Kidney capillary endothelial cell (primary cell): ENCODE measurements at regions not wholly inside any gene's neighbourhood (a gene's known extent, or its start where the extent isn't known, plus 50 kb on each side); places are given as distances from the start of the nearest gene placed in this dataset.
"Not testable (repeated sequence)": the region's sequence is repeated elsewhere in the genome, so short reads cannot be mapped to it uniquely, and the experiment has no call there.

Experiments used
- DNase-seq: peaks from one replicate; pipeline ENCODE4 v3.0.0-alpha.2; 2018; ENCODE audit warnings: low spot score

DNA sequence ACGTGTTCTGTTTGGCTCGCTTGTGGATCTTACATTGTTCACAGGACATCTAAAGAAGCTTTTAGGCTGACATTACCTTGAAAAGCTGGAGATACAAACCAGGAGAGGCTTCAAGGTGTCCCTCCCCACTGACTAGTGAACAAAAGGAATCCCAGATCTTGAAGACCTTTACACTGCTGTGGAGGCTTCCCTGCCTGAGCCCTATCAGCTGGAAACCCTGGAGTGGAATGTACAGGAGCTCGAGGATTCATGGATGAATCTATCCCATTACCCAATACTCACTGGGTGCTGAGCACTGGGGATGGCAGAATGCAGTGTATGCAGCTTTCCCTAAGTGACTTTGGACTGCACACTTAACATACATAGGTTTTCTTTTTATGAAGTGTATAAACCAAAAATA is 82.3 kb upstream of the MFGE8 start:
- no peak for DNase-seq

DNA sequence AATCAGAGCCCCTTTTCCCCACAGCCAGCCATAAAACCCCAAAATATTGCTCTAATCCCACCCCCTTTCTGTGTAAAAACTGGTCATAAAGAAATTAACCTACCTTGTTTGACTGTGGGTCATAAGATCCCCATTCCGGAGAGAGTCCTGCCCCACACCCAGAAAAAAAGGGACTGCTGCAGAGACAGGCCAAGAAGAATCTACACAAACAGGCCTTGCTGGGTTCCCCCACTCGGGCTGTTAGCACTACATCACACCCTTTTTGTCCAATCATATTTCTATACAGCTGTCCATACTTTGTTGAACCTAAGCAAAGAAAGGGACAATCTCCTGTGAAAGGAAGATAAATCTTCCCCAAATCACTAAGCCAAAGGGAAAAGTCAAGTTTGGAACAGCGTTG is 84.4 kb upstream of the MFGE8 start:
- DNase-seq: no peak

DNA sequence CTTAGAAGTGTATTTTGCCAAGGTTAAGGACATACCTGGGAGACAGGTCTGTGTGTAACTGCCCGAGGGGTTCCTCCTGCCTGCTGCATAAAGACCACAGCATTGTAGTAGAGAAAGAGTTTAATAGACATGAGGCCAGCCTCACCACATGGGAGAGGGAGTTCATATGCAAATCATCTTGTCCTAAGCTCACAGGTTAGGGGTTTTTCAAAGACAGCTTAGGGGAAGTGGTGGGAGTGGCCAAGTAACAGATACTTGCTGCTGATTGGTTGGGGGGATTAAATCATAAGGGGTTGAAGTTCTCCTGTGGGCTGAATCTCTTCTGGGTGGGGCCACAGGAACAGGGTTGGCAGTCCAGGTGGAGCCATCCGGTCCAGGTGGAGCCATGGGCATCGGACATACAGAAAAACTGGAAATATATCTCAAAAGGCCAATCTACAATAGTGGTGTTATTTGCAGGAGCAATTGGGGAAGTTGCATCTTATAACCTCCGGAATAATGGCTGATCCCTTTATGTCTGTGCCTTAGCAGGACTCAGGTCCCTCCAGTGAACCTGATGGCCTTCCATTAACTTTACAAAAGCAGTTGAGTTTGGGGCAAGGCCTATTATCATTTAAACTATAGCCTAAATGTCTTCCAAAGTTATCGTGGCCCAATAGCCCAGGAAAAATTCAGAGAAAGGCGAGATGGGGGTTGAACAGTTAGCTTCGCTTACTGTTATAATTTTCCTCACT is 86.0 kb upstream of the MFGE8 start:
- DNase-seq: no peak

DNA sequence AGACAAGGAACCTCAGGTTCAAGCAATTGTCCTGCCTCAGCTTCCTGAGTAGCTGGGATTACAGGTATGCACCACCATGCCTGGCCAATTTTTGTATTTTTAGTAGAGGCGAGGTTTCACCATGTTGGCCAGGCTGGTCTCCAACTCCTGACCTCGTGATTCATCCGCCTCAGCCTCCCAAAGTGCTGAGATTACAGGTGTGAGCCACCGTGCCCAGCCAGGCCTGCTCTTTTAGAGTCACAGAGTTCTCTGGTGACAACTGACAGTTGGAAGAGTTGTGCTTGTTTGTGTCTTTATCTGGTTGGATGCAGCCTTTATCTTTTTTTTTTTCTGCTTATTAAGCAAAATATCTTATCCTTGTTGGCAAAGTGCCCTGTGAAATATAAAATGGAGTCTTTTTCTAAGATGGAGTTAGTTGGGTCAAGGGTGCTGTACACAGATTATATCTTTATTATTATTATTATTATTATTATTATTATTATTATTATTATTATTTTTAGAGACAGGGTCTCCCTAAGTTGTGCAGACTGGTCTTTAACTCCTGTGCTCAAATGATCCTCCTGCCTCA is 86.5 kb upstream of the ABHD2 start:
- DNase-seq: not testable (repeated sequence)

DNA sequence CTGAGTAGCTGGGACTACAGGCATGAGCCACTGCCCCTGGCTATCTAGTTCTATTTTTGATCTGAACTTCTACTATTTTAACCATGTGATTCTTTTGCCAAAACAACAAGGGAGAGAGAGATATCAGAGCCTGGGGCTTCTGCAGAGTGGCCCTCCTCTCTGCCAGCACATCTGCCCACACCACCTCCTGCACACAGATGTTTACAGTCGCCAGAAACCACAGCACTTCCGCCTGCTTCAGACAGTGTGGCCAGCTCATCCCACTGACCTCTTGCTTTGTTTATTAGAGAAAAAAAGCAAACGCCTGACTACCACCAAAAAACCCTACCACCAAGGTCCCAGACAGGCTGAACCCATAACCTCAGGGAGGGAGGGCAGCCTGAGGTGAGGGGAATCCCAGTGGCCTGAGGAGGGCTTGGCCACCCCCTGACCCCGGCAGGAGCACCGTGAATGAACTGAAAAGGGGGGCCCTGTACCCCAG is 85.9 kb upstream of the ABHD2 start:
- no peak for DNase-seq

DNA sequence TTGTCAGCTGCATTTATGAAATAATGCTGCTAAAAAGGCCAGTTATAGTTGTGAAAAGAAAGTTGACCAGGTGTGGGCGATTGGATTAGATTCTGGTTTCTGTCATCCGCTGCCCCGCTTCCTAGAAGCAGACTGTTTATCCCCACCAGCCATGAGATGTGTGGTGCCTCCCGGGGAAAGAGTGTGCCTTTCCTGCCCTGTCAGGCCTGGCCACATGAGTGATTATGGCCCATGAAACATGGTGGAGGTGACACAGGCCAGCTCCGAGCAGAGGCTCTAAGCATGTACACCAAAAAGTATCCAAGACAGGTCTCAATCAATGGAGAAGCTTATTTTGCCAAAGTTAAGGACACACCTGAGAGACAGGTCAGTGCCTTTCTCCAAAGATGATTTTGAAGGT is 85.4 kb upstream of the ABHD2 start:
- DNase-seq: no peak

DNA sequence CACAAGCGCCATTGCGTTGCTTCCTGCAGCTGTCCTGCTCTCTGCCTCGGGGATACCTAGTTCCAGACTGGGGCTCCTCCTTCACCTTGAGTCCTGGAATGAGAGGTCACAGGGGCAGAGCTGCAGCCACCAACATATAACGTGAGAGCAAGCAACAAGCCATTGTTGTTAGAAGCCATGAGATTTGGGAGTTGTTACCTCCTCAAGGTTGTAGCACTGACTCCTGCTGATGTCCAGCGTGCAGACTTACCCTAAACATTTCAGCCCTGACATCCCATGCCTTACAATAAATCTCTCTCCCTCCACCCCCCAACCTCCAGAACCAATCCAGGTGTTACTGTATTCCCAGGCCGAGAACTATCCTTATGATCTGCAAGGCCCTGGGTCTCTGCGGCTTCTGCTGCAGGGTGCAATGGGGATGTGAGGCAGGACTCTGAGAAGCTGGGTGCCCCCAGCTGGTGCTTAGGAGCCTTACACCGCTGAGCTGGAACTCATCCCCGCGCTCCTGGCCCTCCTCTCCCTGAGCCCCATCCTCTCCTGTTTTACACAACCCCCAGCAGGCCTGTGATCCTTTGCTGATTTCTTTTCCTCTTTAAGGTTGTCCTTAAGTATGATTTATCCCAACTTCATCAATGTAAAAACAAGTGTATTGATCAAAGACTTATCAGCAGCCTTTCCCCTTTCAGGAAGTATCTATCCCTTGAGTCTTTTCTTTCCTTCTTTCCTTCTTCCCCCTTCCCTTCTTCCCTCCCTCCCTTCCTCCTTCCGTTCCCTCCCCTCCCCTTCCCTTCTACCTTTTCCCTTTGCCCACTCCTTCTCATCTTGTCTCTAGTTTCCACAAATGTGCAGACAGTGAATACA is 84.2 kb upstream of the ABHD2 start:
- DNase-seq: no peak

DNA sequence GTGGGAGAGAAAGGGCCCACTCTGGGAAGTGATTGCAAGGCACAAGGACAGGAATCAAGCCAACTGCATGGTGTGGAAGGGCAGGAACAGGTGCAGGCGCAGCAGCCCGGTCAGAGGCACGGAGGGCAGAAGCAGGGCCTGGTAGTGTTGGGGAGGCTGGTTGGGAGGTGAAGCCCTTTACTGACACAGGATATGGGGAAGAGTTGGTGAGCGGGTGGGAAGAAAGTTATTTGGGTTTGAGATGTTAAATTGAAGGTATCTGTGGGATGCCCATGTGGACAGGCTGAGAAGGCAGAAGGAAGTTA is 83.6 kb upstream of the ABHD2 start:
- no peak for DNase-seq

DNA sequence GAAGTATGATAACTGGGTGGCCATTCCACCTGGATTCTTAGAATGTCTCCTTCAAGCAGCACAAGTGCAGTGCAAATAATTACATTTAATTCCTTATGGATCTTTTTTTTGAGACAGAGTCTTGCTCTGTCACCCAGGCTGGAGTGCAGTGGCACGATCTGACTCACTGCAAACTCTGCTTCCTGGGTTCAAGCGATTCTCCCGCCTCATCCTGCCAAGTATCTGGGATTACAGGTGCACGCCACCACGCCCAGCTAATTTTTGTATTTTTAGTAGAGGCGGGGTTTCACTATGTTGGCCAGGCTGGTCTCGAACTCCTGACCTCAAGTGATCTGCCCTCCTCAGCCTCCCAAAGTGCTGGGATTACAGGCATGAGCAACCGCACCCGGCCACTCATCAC is 80.7 kb upstream of the ABHD2 start:
- DNase-seq: not testable (repeated sequence)

DNA sequence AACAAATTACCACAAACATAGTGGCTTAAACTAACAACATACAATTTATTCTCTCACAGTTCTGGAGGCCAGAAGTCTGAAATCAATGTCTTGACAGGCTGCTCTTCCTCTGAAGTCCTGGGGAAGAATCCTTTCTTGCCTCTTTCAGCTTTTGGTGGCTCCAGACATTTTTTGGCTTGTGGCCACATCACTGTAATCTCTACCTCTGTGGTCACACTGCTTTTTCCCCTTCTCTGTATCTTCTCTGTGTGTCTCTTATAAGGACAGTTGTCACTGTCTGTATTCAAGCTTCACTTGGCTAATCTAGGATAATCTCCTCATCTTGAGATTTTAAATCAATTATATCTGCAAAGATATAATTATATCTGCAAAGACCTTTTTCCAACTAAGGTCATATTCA is 80.3 kb upstream of the ABHD2 start:
- no peak for DNase-seq

DNA sequence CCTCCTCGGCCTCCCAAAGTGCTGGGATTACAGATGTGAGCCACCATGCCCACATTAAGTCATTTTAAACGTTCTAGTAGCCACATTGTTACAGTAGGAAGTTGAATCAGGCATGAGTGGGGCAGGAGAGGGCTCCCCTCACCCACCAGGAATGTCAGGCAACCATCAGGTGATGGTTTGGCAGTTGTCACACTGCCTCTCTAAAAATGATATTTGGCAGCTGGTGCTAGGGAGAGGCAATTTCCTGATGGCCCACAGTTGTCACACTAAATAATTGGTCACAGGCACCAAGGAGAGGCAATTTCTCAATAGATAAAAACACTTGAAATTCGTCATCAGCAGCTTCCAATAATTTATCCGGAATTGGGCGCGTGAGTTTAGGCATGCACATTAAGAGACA is 79.2 kb upstream of the ABHD2 start:
- DNase-seq: no peak

DNA sequence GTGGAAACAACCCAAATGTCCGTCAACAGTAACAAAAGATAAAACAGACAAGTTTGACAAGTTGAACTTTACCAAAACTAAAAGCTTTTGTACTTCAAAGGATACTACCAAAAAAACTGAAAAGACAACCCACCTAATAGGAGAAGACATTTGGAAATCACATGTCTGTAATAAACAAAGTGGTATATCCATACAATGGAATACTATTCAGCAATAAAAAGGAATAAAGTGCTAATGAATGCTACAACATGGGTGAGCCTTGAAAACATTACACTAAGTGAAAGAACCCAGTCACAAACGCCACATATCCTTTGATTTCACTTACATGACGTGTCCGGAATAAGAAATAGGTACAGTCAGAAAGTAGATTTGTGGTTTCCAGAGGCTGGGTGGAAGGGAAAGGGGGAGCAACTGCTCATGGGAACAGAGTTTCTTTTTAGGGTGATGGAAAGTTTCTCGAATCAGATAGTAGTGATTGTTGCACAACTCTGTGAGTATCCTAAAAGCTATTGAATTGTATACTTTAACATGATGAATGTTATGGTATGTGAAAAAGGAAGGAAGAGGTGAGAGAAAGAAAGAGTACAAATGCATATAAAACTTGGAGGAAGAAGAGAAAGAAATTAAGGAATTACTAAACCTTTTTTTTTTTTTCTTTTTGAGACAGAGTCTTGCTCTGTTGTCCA is 72.7 kb upstream of the ABHD2 start:
- DNase-seq: no peak

DNA sequence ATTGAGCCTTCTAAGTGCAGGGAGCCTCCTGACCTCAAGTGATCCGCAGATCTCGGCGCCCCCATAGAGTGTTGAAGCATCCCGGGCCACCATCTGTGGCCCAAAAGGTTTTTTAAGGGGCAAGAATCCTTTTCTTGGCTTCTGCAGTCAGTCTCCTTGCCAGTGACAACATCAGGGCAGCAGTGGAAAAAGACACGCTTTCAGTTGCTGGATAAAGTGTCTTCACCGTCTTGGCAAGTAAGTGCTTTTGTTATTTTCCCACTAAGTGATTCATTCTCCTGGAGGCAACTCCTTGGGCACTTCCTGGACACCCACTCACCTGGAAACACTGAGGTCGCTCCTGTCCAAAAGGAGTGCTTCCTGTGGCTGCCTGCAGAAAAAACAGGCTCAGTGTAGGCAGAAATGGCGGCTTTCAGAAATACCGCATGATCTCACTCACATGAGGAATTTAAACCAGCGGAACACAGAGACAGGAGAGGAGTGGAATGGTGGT is 71.7 kb upstream of the ABHD2 start:
- DNase-seq: no peak

DNA sequence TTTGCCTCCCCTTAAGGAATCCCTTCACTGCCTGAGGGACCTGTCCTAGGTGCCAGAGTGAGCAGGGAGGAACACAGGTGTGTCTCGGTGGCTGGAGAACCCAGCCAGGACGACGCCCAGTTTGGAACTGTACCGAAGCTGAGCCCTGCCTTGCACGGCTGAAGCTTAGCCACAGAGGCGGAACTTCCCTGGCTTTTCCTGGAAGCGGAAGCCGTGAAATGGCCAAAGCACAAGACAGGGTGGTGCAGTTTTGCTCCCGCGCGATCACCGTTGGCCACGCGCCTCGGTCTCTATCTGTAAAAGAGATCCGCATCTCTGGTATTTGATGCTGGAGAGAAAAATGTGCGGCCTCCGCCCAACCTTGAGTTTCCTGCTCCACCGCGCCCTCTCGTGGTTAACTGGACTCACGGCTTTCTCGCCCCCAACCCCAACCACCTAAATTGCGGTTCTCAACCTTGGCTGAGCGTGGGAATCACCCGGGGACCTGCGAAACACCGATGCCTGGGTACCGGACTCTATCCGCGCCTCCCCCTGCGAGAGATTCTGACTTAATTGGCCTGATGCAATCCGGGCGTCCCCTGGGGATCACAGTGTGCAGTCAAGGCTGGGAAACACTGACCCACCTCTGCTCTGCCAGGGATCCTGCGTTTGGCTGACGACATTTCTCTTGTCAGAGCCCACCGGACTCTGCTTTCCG is 70.7 kb upstream of the ABHD2 start:
- DNase-seq: peak; percentile 66

DNA sequence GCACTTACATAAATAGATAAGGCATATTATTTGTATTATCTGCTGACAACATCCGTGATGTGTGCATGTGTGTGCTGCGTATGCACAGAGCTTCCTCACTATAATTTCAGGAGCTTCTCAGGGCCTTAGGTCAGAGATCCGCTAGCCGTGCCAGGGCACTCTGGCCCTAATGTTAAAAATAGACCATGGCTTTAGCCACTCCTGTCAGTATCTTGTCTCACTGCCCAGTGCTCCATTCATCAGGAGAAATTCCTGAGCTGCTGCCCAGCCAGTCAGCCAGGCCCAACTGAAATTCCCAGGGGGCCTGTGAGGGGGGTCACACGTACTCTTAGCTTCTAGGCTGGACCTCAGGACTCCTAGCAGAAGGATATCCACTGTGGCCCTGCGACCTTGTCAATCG is 70.0 kb upstream of the ABHD2 start:
- no peak for DNase-seq

DNA sequence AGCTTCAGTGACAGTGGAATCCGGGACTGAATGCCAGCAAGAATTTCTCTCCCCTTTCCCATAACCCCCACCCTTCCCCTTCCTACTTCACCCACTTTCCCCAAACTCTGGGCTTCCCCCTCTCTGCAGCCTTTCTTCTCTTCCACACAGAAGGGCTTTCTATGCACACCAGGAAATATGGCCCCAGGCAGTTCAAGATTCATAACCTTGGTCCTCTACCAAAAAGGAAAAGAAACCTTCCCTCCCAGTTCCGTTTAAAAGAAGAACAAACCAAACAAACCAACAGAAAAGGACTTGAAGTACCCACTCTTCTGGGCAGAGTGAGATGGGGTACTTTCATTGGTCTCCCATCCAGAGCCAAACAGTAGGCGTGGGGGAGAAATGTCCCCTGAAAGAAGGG is 68.8 kb upstream of the ABHD2 start:
- DNase-seq: no peak

DNA sequence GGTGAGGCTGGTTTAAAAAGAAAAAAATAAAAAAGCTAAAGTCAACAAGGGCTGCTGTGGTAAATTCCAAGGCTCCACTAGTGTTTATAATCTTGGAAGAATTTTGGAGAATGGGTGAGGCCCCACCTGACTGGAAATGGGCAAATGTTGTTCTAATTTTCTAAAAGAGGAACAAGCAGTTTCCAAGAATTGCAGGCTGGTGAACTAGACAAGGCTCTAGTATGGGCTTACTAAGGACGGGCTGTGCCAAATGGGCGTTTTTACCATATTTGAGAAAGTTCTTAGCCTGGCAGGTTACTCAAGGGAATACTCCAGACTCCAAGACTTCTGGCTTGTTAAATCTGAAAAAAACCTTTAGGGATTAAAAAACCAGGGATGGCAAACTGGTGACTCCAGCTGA is 67.0 kb upstream of the ABHD2 start:
- DNase-seq: no peak

DNA sequence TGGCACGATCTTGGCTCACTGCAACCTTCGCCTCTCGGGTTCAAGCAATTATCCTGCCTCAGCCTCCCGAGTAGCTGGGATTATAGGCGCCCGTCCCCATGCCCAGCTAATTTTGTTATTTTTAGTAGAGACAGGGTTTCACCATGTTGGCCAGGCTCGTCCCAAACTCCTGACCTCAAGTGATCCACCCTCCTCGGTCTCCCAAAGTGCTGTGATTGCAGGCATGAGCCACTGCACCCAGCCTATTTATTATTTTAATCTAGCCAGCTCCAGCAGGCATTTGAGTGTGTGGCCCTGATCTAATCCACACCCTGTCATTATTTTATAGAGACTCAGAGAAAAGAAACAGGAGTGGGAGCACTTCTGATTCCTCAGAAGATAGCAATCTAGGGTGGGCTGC is 66.4 kb upstream of the ABHD2 start:
- DNase-seq: not testable (repeated sequence)

DNA sequence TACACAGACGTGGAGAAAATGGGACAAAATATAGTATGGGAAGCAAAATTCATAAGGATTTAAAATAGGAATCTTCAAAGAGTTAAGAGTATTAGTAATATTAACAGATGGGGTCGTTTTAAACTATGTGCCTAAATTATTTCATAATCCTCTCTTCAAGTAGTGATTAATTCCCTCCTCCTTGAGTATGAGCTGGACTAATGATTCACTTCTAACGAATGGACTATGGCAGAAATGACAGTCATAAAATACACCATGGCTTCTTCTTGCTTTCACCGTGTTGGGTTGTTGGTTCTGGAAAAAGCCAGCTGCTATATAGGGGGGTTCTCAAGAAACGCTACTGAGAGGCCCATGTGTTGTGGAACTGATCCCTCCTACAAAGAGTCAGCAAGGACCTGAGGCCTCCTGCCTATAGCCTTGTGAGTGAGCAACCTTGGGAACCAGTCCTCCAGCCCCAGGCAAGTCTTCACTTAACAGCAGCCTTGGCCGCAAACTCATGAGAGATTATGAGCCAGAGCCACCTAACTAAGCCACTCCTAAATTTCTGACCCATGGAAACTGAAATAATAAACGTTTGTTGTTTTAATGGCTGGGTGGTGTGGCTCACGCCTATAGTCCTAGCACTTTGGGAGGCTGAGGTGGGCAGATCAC is 64.8 kb upstream of the ABHD2 start:
- DNase-seq: no peak

DNA sequence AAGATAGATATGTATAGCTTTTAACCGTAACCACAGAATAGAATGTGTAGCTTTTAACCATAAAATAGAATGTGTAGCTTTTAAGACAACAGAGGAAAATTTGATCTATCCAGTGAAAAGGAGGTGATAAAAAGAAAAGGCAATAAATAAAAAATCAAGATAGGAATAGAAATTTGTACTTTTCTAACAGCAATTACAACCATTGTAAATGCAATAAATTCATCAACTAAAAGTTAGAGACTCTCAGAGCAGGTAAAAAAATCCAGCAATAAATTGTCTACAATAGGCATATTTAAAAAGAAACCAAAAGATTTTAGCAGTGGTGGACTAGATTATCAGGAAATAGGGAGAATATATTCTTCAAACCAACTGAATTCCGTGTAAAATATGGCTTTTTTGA is 63.8 kb upstream of the ABHD2 start:
- DNase-seq: no peak

DNA sequence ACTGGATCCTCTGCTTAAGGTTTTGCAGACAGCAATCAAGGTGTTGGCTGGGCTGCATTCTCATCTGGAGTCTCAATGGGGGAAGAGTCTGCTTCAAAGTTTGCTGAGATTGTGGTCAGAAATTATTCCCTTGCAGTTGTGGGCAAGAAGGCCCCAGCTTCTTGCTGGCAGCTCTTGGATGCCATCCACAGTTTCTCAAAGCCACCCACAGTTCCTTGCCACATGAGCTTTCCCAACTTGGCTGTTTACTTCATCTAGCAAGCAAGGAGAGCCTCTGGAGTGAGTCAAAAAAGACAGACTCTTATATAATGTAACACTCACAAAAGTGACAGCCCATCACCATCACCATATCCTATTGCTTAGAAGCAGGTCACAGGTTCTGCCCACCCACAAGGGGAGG is 62.1 kb upstream of the ABHD2 start:
- DNase-seq: no peak
